BLaER1 treated with 17β-estradiol and CSF1 and Interleukin-3, amounts not matched to agents 10 nM and 100 nM (cell line): ENCODE measurements at regions not wholly inside any gene's neighbourhood (a gene's known extent, or its start where the extent isn't known, plus 50 kb on each side); places are given as distances from the start of the nearest gene placed in this dataset.
"Not testable (repeated sequence)": the region's sequence is repeated elsewhere in the genome, so short reads cannot be mapped to it uniquely, and the experiment has no call there.

Experiments used
- H3K27ac ChIP-seq, 11 experiments: shearing (Covaris generic); formaldehyde crosslinking; 2 replicates each; pipeline ENCODE4 v1.8.1; 2022
- H3K27me3 ChIP-seq, 11 experiments: shearing (Covaris generic); formaldehyde crosslinking; 2 replicates each; pipeline ENCODE4 v1.8.1; 2022
- H3K36me3 ChIP-seq, 11 experiments: shearing (Covaris generic); formaldehyde crosslinking; 2 replicates each; pipeline ENCODE4 v1.8.1; 2022
- H3K4me1 ChIP-seq, 10 experiments: shearing (Covaris generic); formaldehyde crosslinking; 2 replicates each; pipeline ENCODE4 v1.8.1; 2022
- H3K4me2 ChIP-seq, 11 experiments: shearing (Covaris generic); formaldehyde crosslinking; 2 replicates each; pipeline ENCODE4 v1.8.1; 2022
- H3K4me3 ChIP-seq, 10 experiments: shearing (Covaris generic); formaldehyde crosslinking; 2 replicates each; pipeline ENCODE4 v1.8.1; 2022
- H3K9ac ChIP-seq, 11 experiments: shearing (Covaris generic); formaldehyde crosslinking; 2 replicates each; pipeline ENCODE4 v1.8.1; 2022
- H3K9me3 ChIP-seq, 11 experiments: shearing (Covaris generic); formaldehyde crosslinking; replicated peaks in 1 of 11; 2 replicates each; pipeline ENCODE4 v1.8.1; 2022
- H4K20me1 ChIP-seq, 11 experiments: shearing (Covaris generic); formaldehyde crosslinking; 2 replicates each; pipeline ENCODE4 v1.8.1; 2022
- Cebpa-rat ChIP-seq, 11 experiments: shearing (Covaris generic); IDR thresholded peaks; 2 replicates each; pipeline ENCODE4 v1.8.1; 2022

DNA sequence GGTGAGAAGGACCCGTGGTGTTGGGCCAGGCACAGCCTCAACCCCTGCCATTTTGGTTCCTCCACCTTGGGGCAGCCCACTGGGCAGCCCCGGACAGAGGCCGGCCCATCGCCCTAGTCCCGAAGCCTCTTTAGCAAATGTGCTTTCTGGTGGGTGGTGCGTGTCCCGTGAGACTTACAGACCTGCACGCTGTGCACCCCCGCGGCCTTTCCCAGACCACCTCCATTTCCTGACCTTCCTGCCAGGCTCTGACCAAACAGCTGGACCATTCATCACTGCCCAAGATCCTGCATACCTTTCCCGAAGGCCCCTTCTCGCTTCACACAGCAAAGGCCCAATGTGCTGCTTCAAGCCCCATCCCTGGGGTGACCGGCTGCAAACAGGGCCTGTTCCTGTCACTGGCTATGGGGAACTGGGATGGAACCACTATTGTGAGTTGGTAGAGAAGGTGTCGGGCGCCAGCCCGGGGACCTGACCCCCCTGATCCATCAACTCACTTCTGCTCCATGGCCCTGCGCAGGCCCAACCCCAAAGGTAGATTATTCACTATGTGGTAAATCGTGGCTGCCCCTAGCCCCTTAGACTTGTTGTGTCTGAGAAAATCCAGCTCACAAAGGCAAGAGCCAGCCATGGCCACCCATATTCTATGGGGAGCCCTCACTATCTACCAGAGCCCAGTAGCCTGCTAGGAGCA lies 341.0 kb downstream of the EIPR1 start:
- TF ChIP-seq Cebpa-rat (IDR thresholded peaks at IDR 0.05) = no peak
- Histone ChIP-seq H3K4me2 (no peak overlapping the region), H3K36me3 (no peaks in the 10 kb centered on the region), H4K20me1 (0 out of 22 replicates have a peak, but pooled peaks cover 0 to 7% (median 0%) of the 10 kb centered on the region in 11 experiments), H3K27me3 (peaks cover 0 to 20% (median 0%) of the 10 kb centered on the region in 11 experiments; a peak in 7 of 22 replicates), H3K9me3 (peaks cover 0 to 26% (median 10%) of the 10 kb centered on the region in 11 experiments; a peak in 8 of 22 replicates), H3K9ac (no peak overlapping the region), H3K4me1 (peaks cover 4 to 27% (median 16%) of the 10 kb centered on the region in 10 experiments; a peak in 18 of 20 replicates), H3K27ac (no peak overlapping the region), H3K4me3 (no peak overlapping the region)

GRCh38 chr2:3035385-3036050 lies 342.1 kb downstream of the EIPR1 start:
- TF ChIP-seq Cebpa-rat (IDR thresholded peaks at IDR 0.05) = no peak
- Histone ChIP-seq H3K27me3 (peaks cover 0 to 9% (median 0%) of the 10 kb centered on the region in 11 experiments; a peak in 5 of 22 replicates), H3K36me3 (no peaks in the 10 kb centered on the region)

DNA sequence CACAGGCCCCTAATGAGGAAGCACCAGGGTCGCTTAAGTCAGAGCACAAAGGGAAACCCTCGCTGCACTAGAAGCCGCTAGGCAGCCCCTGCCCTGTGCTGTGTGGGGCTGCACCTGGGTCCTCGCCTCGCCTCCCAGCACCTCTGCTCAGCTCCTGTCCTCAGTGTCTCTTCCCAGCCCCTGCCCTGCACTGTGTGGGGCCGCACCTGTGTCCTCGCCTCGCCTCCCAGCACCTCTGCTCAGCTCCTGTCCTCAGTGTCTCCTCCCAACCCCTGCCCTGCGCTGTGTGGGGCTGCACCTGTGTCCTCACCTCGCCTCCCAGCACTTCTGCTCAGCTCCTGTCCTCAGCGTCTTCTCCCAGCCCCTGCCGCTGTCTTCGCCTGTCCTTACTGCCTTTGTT lies 342.8 kb downstream of the EIPR1 start:
- peaks cover 0 to 10% (median 0%) of the 10 kb centered on the region in 10 experiments; a peak in 6 of 20 replicates for H3K4me1 ChIP-seq
- peak overlapping the region in 1 of 11 experiments; percentile 1; a peak in 1 of 22 replicates for H3K4me2 ChIP-seq
- 0 out of 22 replicates have a peak, but pooled peaks cover 0 to 7% (median 0%) of the 10 kb centered on the region in 11 experiments for H4K20me1 ChIP-seq
- no peak overlapping the region for H3K27ac ChIP-seq
- 0 out of 22 replicates have a peak, but pooled peaks cover 0 to 2% (median 0%) of the 10 kb centered on the region in 11 experiments for H3K27me3 ChIP-seq
- H3K36me3 ChIP-seq = no peaks in the 10 kb centered on the region
- H3K9ac ChIP-seq = no peak overlapping the region
- H3K9me3 ChIP-seq = peaks cover 0 to 35% (median 13%) of the 10 kb centered on the region in 11 experiments; a peak in 11 of 22 replicates
- H3K4me3 ChIP-seq = no peak overlapping the region
- TF ChIP-seq Cebpa-rat (IDR thresholded peaks at IDR 0.05) = no peak

More at GRCh38 chr2:3035385-3036050, 342.1 kb downstream of the EIPR1 start:
- Histone ChIP-seq H3K4me1 (peaks cover 0 to 16% (median 6%) of the 10 kb centered on the region in 10 experiments; a peak in 15 of 20 replicates), H4K20me1 (0 out of 22 replicates have a peak, but pooled peaks cover 0 to 7% (median 0%) of the 10 kb centered on the region in 11 experiments), H3K4me2 (no peak overlapping the region), H3K4me3 (no peak overlapping the region), H3K9ac (no peak overlapping the region), H3K9me3 (peaks cover 0 to 29% (median 12%) of the 10 kb centered on the region in 11 experiments; a peak in 11 of 22 replicates), H3K27ac (no peak overlapping the region)

DNA sequence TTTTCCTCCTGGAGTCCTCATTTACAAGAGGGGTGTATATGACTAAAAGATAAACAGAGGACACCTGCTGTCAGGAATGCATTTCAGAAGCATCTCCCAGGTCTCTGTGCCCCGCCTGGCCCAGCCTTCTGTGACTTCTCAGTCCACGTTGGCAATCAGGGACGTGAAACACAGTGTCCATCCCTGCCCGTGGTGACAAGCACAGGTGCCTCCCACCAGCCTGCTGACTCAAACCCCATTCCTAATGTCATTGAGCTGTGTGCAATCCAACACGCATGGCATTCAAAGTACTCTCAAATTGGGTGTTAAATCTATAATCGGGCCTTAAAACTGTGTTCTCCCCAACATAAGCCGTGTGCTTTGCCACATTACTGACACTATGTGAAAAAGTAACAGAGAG lies 343.2 kb downstream of the EIPR1 start:
- H3K27me3 ChIP-seq = no peaks in the 10 kb centered on the region
- H4K20me1 ChIP-seq = 0 out of 22 replicates have a peak, but pooled peaks cover 0 to 7% (median 0%) of the 10 kb centered on the region in 11 experiments
- peaks cover 0 to 36% (median 14%) of the 10 kb centered on the region in 11 experiments; a peak in 12 of 22 replicates for H3K9me3 ChIP-seq
- no peak overlapping the region for H3K4me3 ChIP-seq
- no peak overlapping the region; a peak in 1 of 22 replicates for H3K4me2 ChIP-seq
- H3K27ac ChIP-seq = no peak overlapping the region
- H3K9ac ChIP-seq = no peak overlapping the region
- TF ChIP-seq Cebpa-rat (IDR thresholded peaks at IDR 0.05) = no peak
- peaks cover 0 to 6% (median 0%) of the 10 kb centered on the region in 10 experiments; a peak in 4 of 20 replicates for H3K4me1 ChIP-seq
- H3K36me3 ChIP-seq = no peaks in the 10 kb centered on the region

GRCh38 chr2:3033315-3033714 lies 344.3 kb downstream of the EIPR1 start:
- no peak overlapping the region for H3K27ac ChIP-seq
- no peaks in the 10 kb centered on the region for H3K36me3 ChIP-seq
- H3K9me3 ChIP-seq = peaks cover 0 to 31% (median 21%) of the 10 kb centered on the region in 11 experiments; a peak in 13 of 22 replicates
- 0 out of 22 replicates have a peak, but pooled peaks cover 0 to 7% (median 0%) of the 10 kb centered on the region in 11 experiments for H4K20me1 ChIP-seq
- H3K4me1 ChIP-seq = peaks cover 0 to 6% (median 0%) of the 10 kb centered on the region in 10 experiments; a peak in 4 of 20 replicates
- H3K9ac ChIP-seq = no peak overlapping the region
- H3K4me2 ChIP-seq = no peak overlapping the region
- no peaks in the 10 kb centered on the region for H3K27me3 ChIP-seq
- no peak for TF ChIP-seq Cebpa-rat (IDR thresholded peaks at IDR 0.05)
- H3K4me3 ChIP-seq = no peak overlapping the region

GRCh38 chr2:3030791-3031190 lies 346.8 kb downstream of the EIPR1 start:
- H3K9ac ChIP-seq, H3K4me2 ChIP-seq, H3K36me3 ChIP-seq, H3K27ac ChIP-seq, H3K27me3 ChIP-seq, H4K20me1 ChIP-seq, H3K4me1 ChIP-seq, H3K4me3 ChIP-seq: not testable (repeated sequence)
- H3K9me3 ChIP-seq = peaks cover 5 to 35% (median 17%) of the 10 kb centered on the region in 11 experiments; a peak in 16 of 22 replicates

DNA sequence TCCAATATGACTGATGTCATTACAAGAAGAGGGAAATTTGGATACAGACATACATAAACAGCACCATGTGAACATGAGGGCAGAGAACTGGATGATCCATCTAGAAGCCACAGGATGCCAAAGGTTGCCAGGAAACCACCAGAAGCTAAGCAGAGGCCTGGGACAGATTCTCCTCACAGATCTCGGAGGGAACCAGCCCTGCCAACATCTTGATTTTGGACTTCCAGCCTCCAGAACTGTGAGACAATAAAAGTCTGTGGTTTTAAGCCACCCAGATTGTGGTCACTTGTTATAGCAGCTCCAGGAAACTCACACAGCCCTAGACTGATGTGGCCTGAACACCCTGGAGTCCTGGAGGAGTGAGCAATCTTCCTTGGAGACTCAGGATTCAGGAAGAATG lies 351.6 kb downstream of the EIPR1 start:
- no peaks in the 10 kb centered on the region for H3K36me3 ChIP-seq
- no peaks in the 10 kb centered on the region for H4K20me1 ChIP-seq
- no peak overlapping the region for H3K4me2 ChIP-seq
- no peak overlapping the region for H3K9ac ChIP-seq
- H3K4me3 ChIP-seq = no peak overlapping the region
- no peak for TF ChIP-seq Cebpa-rat (IDR thresholded peaks at IDR 0.05)
- H3K27ac ChIP-seq = no peak overlapping the region
- peaks cover 8 to 54% (median 24%) of the 10 kb centered on the region in 11 experiments; a peak in 18 of 22 replicates for H3K9me3 ChIP-seq
- H3K27me3 ChIP-seq = no peaks in the 10 kb centered on the region
- no peaks in the 10 kb centered on the region for H3K4me1 ChIP-seq

- Histone ChIP-seq H3K4me3 (no peak overlapping the region), H3K27ac (no peak overlapping the region), H3K9ac (no peak overlapping the region), H3K4me1 (no peaks in the 10 kb centered on the region), H3K36me3 (no peaks in the 10 kb centered on the region), H4K20me1 (no peaks in the 10 kb centered on the region), H3K4me2 (no peak overlapping the region), H3K27me3 (no peaks in the 10 kb centered on the region), H3K9me3 (peaks cover 7 to 46% (median 23%) of the 10 kb centered on the region in 11 experiments; a peak in 17 of 22 replicates)
- no peak for TF ChIP-seq Cebpa-rat (IDR thresholded peaks at IDR 0.05)
Measured at GRCh38 chr2:3025261-3025660, 352.4 kb downstream of the EIPR1 start.

GRCh38 chr2:3024401-3024935 lies 353.1 kb downstream of the EIPR1 start:
- no peaks in the 10 kb centered on the region for H3K4me1 ChIP-seq
- no peaks in the 10 kb centered on the region for H3K27me3 ChIP-seq
- H3K4me3 ChIP-seq = no peak overlapping the region
- H3K36me3 ChIP-seq = no peaks in the 10 kb centered on the region
- TF ChIP-seq Cebpa-rat (IDR thresholded peaks at IDR 0.05) = no peak
- H3K27ac ChIP-seq = no peak overlapping the region
- no peak overlapping the region for H3K4me2 ChIP-seq
- H4K20me1 ChIP-seq = no peaks in the 10 kb centered on the region
- peaks cover 6 to 46% (median 21%) of the 10 kb centered on the region in 11 experiments; a peak in 15 of 22 replicates for H3K9me3 ChIP-seq
- no peak overlapping the region for H3K9ac ChIP-seq
